SK-N-MC (cell line): ENCODE measurements at regions not wholly inside any gene's neighbourhood (a gene's known extent, or its start where the extent isn't known, plus 50 kb on each side); places are given as distances from the start of the nearest gene placed in this dataset.

Experiments used
- EZH2 ChIP-seq: fragments of 200-600 bp; sonication (generic); IDR thresholded peaks from one replicate; pipeline ENCODE4 v1.6.1; 2017; ENCODE audit warnings: antibody characterized with exemption
- FOXP2 ChIP-seq: optimal IDR thresholded peaks from 2 replicates; pipeline ENCODE3; 2011; ENCODE audit warnings: mild to moderate bottlenecking, moderate library complexity; ENCODE audit not compliant: insufficient read depth; ENCODE audit errors: extremely low read length, control extremely low read depth
- POLR2AphosphoS5 ChIP-seq: IDR thresholded peaks from 2 replicates; pipeline ENCODE4 v1.6.1; 2012; ENCODE audit warnings: mild to moderate bottlenecking, low read depth, low read length, borderline replicate concordance

- TF ChIP-seq EZH2: no peak
- no peak for TF ChIP-seq FOXP2
- no peak for TF ChIP-seq POLR2AphosphoS5
Measured at GRCh38 chr3:189424922-189425321, 206.3 kb upstream of the TP63 start.
